IMR-90 (cell line): ENCODE measurements at regions not wholly inside any gene's neighbourhood (a gene's known extent, or its start where the extent isn't known, plus 50 kb on each side); places are given as distances from the start of the nearest gene placed in this dataset.

Experiments
- ATAC-seq: fragments of 200-7000 bp; cut with Tn5 transposase; 2 replicates; pipeline ENCODE4 v1.9.1; 2020; ENCODE audit warnings: low read depth, mild to moderate bottlenecking, moderate library complexity
- BruUV-seq: library from RNA; stranded (reverse); fragments of 400-500 nt; replicated peaks from 2 replicates; lab custom pipeline; 2021; lab: Mats Ljungman, UMichigan
- CTCF ChIA-PET: fragments of 300-600 bp; formaldehyde crosslinking; extraction: SDS; loops from one replicate; lab custom pipeline; 2021; ENCODE audit warnings: antibody characterized with exemption; lab: Yijun Ruan, JAX
- POLR2A ChIA-PET: fragments of 300-600 bp; sonication (Branson Sonifier 250); formaldehyde crosslinking; loops from one replicate; lab custom pipeline; 2022; ENCODE audit warnings: antibody characterized with exemption; ENCODE audit not compliant: unreplicated experiment; lab: Charles Lee
- DNase-seq: peaks from one replicate; pipeline ENCODE4 v3.0.0; 2013
- H2AFZ ChIP-seq: replicated peaks from 2 replicates; pipeline ENCODE3; 2013; ENCODE audit warnings: low read length, mild to moderate bottlenecking; ENCODE audit not compliant: poor library complexity
- H2AK5ac ChIP-seq: 2 replicates; pipeline ENCODE4 v1.6.1; 2013; ENCODE audit warnings: low read depth, low read length, inconsistent platforms
- H2AK9ac ChIP-seq: replicated peaks from 2 replicates; pipeline ENCODE3; 2013; ENCODE audit warnings: mild to moderate bottlenecking, low read depth, low read length, moderate library complexity; ENCODE audit not compliant: poor library complexity
- H2BK120ac ChIP-seq: 2 replicates; pipeline ENCODE4 v1.6.1; 2013; ENCODE audit warnings: low read depth, low read length, inconsistent platforms
- H2BK15ac ChIP-seq: 3 replicates; pipeline ENCODE4 v1.6.1; 2013; ENCODE audit warnings: low read depth, low read length, inconsistent platforms
- H2BK20ac ChIP-seq: 2 replicates; pipeline ENCODE4 v1.6.1; 2013; ENCODE audit warnings: low read depth, mild to moderate bottlenecking, inconsistent platforms, low read length, moderate library complexity
- H2BK5ac ChIP-seq: 2 replicates; pipeline ENCODE4 v1.6.1; 2013; ENCODE audit warnings: mild to moderate bottlenecking, low read depth, low read length, inconsistent platforms; ENCODE audit not compliant: poor library complexity, severe bottlenecking
- H3K14ac ChIP-seq: replicated peaks from 2 replicates; pipeline ENCODE4 v1.6.1; 2013; ENCODE audit warnings: low read depth, low read length, inconsistent platforms
- H3K18ac ChIP-seq: 2 replicates; pipeline ENCODE4 v1.6.1; 2013; ENCODE audit warnings: low read depth, low read length, control low read depth
- H3K23ac ChIP-seq: 2 replicates; pipeline ENCODE4 v1.6.1; 2013; ENCODE audit warnings: low read depth, low read length, inconsistent platforms
- H3K27ac ChIP-seq: 2 replicates; pipeline ENCODE4 v1.5.1; 2013; ENCODE audit warnings: mild to moderate bottlenecking, control low read depth, low read length; ENCODE audit not compliant: insufficient read depth
- H3K27me3 ChIP-seq: 2 replicates; pipeline ENCODE4 v1.6.1; 2013; ENCODE audit warnings: low read length; ENCODE audit not compliant: control insufficient read depth, insufficient read depth
- H3K36me3 ChIP-seq: 2 replicates; pipeline ENCODE4 v1.6.1; 2013; ENCODE audit warnings: low read length, mixed read lengths; ENCODE audit not compliant: control insufficient read depth, insufficient read depth
- H3K4ac ChIP-seq: 2 replicates; pipeline ENCODE4 v1.6.1; 2013; ENCODE audit warnings: low read depth, low read length, inconsistent platforms
- H3K4me1 ChIP-seq: 2 replicates; pipeline ENCODE4 v1.6.1; 2013; ENCODE audit warnings: low read length, mixed read lengths; ENCODE audit not compliant: control insufficient read depth, insufficient read depth
- H3K4me2 ChIP-seq: 2 replicates; pipeline ENCODE4 v1.6.1; 2013; ENCODE audit warnings: low read depth, mild to moderate bottlenecking, control low read depth, low read length, moderate library complexity
- H3K4me3 ChIP-seq: 2 replicates; pipeline ENCODE4 v1.5.1; 2013; ENCODE audit warnings: low read depth, mild to moderate bottlenecking, control low read depth, low read length, moderate library complexity; ENCODE audit not compliant: insufficient read depth
- H3K56ac ChIP-seq: 2 replicates; pipeline ENCODE4 v1.6.1; 2013; ENCODE audit warnings: low read length, inconsistent platforms; ENCODE audit not compliant: insufficient read depth; ENCODE audit errors: extremely low read depth
- H3K79me1 ChIP-seq, 2 experiments: 2 replicates each; pipeline ENCODE4 v1.6.1; 2013; ENCODE audit warnings: low read length in 2 of 2, inconsistent platforms in 1 of 2, low read depth in 1 of 2
- H3K9ac ChIP-seq: 2 replicates; pipeline ENCODE4 v1.6.1; 2013; ENCODE audit warnings: low read depth, low read length, control low read depth
- H3K9me1 ChIP-seq: 2 replicates; pipeline ENCODE4 v1.6.1; 2013; ENCODE audit warnings: low read length, inconsistent platforms; ENCODE audit not compliant: insufficient read depth
- H3K9me3 ChIP-seq: 2 replicates; pipeline ENCODE4 v1.6.1; 2013; ENCODE audit warnings: low read length; ENCODE audit not compliant: control insufficient read depth, insufficient read depth
- H4K20me1 ChIP-seq: 2 replicates; pipeline ENCODE4 v1.6.1; 2013; ENCODE audit warnings: low read length, inconsistent platforms; ENCODE audit not compliant: insufficient read depth
- H4K5ac ChIP-seq: 2 replicates; pipeline ENCODE4 v1.6.1; 2013; ENCODE audit warnings: mild to moderate bottlenecking, low read depth, low read length, control low read depth
- H4K8ac ChIP-seq, 2 experiments: 2 replicates each; pipeline ENCODE4 v1.6.1; 2013; ENCODE audit warnings: low read depth in 2 of 2, low read length in 2 of 2, control low read depth in 1 of 2, inconsistent platforms in 1 of 2
- H4K91ac ChIP-seq: 2 replicates; pipeline ENCODE4 v1.6.1; 2013; ENCODE audit warnings: low read depth, low read length, inconsistent platforms; ENCODE audit not compliant: insufficient read depth
- BHLHE40 ChIP-seq: fragments of 150-350 bp; IDR thresholded peaks from 2 replicates; pipeline ENCODE4 v1.6.1; 2016; ENCODE audit warnings: mild to moderate bottlenecking, low read depth, low read length
- CEBPB ChIP-seq: IDR thresholded peaks from 2 replicates; pipeline ENCODE4 v1.6.1; 2012; ENCODE audit warnings: low read depth, low read length, improper control_type of control experiment
- CHD1 ChIP-seq: IDR thresholded peaks from 2 replicates; pipeline ENCODE4 v1.6.1; 2012; ENCODE audit warnings: low read depth, low read length, improper control_type of control experiment
- MAFK ChIP-seq: IDR thresholded peaks from 2 replicates; pipeline ENCODE4 v1.6.1; 2012; ENCODE audit warnings: low read depth, low read length, improper control_type of control experiment
- MAZ ChIP-seq: IDR thresholded peaks from 2 replicates; pipeline ENCODE4 v1.6.1; 2012; ENCODE audit warnings: low read depth, mild to moderate bottlenecking, low read length, improper control_type of control experiment, moderate library complexity, borderline replicate concordance
- NFE2L2 ChIP-seq: fragments of 150-350 bp; IDR thresholded peaks from 2 replicates; pipeline ENCODE4 v1.6.1; 2016; ENCODE audit warnings: low read depth, mild to moderate bottlenecking, low read length
- RAD21 ChIP-seq: IDR thresholded peaks from 2 replicates; pipeline ENCODE4 v1.6.1; 2012; ENCODE audit warnings: low read length, improper control_type of control experiment
- RCOR1 ChIP-seq: IDR thresholded peaks from 2 replicates; pipeline ENCODE4 v1.6.1; 2012; ENCODE audit warnings: mild to moderate bottlenecking, low read length, improper control_type of control experiment; ENCODE audit not compliant: insufficient replicate concordance
- RFX5 ChIP-seq: IDR thresholded peaks from 2 replicates; pipeline ENCODE4 v1.8.0; 2012; ENCODE audit warnings: low read depth, mild to moderate bottlenecking, low read length, moderate library complexity
- WGBS, 2 experiments: methylation state at CpG; one replicate each; pipeline versions ENCODE4 v1.1.5 to v1.1.7; 2013; ENCODE audit warnings: missing lambda C conversion rate in 2 of 2; ENCODE audit not compliant: insufficient read length in 1 of 2; ENCODE audit errors: extremely low coverage in 2 of 2; 5-methylcytosine and 5-hydroxymethylcytosine counted together
- dilution Hi-C: fragments of 300-500 bp; cut with HindIII; formaldehyde crosslinking; loops from one replicate; pipeline ENCODE4 v1.14.3; 2018; ENCODE audit warnings: low sequenced_read_pairs; ENCODE audit not compliant: unreplicated experiment
- in situ Hi-C: fragments of 300-500 bp; cut with MboI; formaldehyde crosslinking; loops from 3 replicates; pipeline ENCODE4 v1.14.3; 2019; ENCODE audit warnings: low sequenced_read_pairs, inconsistent platforms, mixed read lengths
- intact Hi-C: fragments of 100-400 bp; cut with micrococcal nuclease; formaldehyde crosslinking; loops from 2 replicates; pipeline ENCODE4 v1.10.0; 2022

GRCh38 chr4:126475730-126476129, 1157.0 kb upstream of the INTU start:
- no peak overlapping the region for H3K4me2 ChIP-seq
- H2BK20ac ChIP-seq = no peak overlapping the region
- no peak overlapping the region for H3K27ac ChIP-seq
- no peaks in the 10 kb centered on the region for H3K79me1 ChIP-seq
- H3K4ac ChIP-seq = no peak overlapping the region
- BruUV-seq = no TSS peak
- no peaks in the 10 kb centered on the region for H3K9me1 ChIP-seq
- ATAC-seq = no peak
- no peak for DNase-seq
- no peaks in the 10 kb centered on the region for H3K36me3 ChIP-seq
- no peak overlapping the region for H2BK15ac ChIP-seq
- H3K4me3 ChIP-seq = no peak overlapping the region
- no peak overlapping the region for H2AK5ac ChIP-seq
- H2BK5ac ChIP-seq = no peak overlapping the region
- no peak overlapping the region for H3K14ac ChIP-seq
- no peak overlapping the region for H4K8ac ChIP-seq
- no peak overlapping the region for H3K23ac ChIP-seq
- ChIA-PET POLR2A (no interaction called here), CTCF (no interaction called here)
- no peak overlapping the region for H3K18ac ChIP-seq
- H4K20me1 ChIP-seq = no peaks in the 10 kb centered on the region
- in situ Hi-C loops (no loop called here), intact Hi-C loops (no loop called here), dilution Hi-C loops (no loop called here)
- TF ChIP-seq RAD21 = no peak
- TF ChIP-seq BHLHE40 = no peak
- no peak for TF ChIP-seq CHD1
- TF ChIP-seq MAFK = no peak
- no peak for TF ChIP-seq RFX5
- no peak for TF ChIP-seq RCOR1
- TF ChIP-seq NFE2L2 = no peak
- TF ChIP-seq MAZ = no peak
- no peak for TF ChIP-seq CEBPB
- H4K91ac ChIP-seq = no peak overlapping the region
- H2BK120ac ChIP-seq = no peak overlapping the region
- no peak overlapping the region for H4K5ac ChIP-seq
- no peak overlapping the region for H2AK9ac ChIP-seq
- H3K4me1 ChIP-seq = peaks cover 2% of the 10 kb centered on the region; the same call in 1 of the 2 replicates
- H3K9ac ChIP-seq = no peak overlapping the region
- H3K9me3 ChIP-seq = peaks cover 3% of the 10 kb centered on the region; the same call in 1 of the 2 replicates
- no peaks in the 10 kb centered on the region for H3K27me3 ChIP-seq
- H3K56ac ChIP-seq = no peak overlapping the region
- H2AFZ ChIP-seq = no peak overlapping the region
- WGBS, 2 experiments = no CpG with 5 or more reads among the region's 2 CpGs
